GM12878 (cell line): ENCODE measurements at regions not wholly inside any gene's neighbourhood (a gene's known extent, or its start where the extent isn't known, plus 50 kb on each side); places are given as distances from the start of the nearest gene placed in this dataset.

Source experiments
- ATAC-seq: fragments of 200-7000 bp; cut with Tn5 transposase; 3 replicates; pipeline ENCODE4 v1.9.1; 2020; ENCODE audit warnings: mild to moderate bottlenecking, moderate library complexity
- BruUV-seq: library from RNA; stranded (reverse); fragments of 400-500 nt; replicated peaks from 2 replicates; lab custom pipeline; 2021; lab: Mats Ljungman, UMichigan
- CTCF ChIA-PET: fragments of 300-600 bp; sonication (Branson Sonifier 250); formaldehyde crosslinking; extraction: SDS; loops from one replicate; lab custom pipeline; 2021; ENCODE audit warnings: inconsistent platforms; lab: Yijun Ruan, JAX
- POLR2A ChIA-PET: fragments of 350-600 bp; formaldehyde crosslinking; extraction: SDS; loops from one replicate; lab custom pipeline; 2021; ENCODE audit warnings: inconsistent platforms; lab: Charles Lee
- RAD21 ChIA-PET: fragments of 300-600 bp; sonication (Branson Sonifier 250); formaldehyde crosslinking; loops from one replicate; lab custom pipeline; 2023; ENCODE audit warnings: antibody characterized with exemption; ENCODE audit not compliant: unreplicated experiment; lab: Charles Lee
- SMC1A ChIA-PET: fragments of 300-600 bp; sonication (Branson Sonifier 250); formaldehyde crosslinking; loops from one replicate; lab custom pipeline; 2023; ENCODE audit not compliant: unreplicated experiment, uncharacterized antibody; lab: Charles Lee
- DNase-seq: peaks from one replicate; pipeline ENCODE4 v3.0.0-alpha.2; 2011; ENCODE audit warnings: low read depth, low spot score
- FAIRE-seq: peaks from 3 replicates; lab custom pipeline; 2011; peaks lifted over from hg19 to GRCh38; lab: Jason Lieb, UNC
- H2AFZ ChIP-seq: 2 replicates; pipeline ENCODE4 v1.6.0; 2011; ENCODE audit warnings: low read depth, low read length, control low read depth; ENCODE audit not compliant: control insufficient read depth
- H3K27ac ChIP-seq: 2 replicates; pipeline ENCODE4 v1.5.1; 2011; ENCODE audit warnings: control low read depth; ENCODE audit not compliant: control insufficient read depth, insufficient read depth
- H3K27me3 ChIP-seq, 2 experiments: replicated peaks in 1 of 2; 2 replicates each; pipeline versions ENCODE4 v1.6.0 to v1.6.1; 2011; ENCODE audit warnings: low read length in 1 of 2; ENCODE audit not compliant: control insufficient read depth in 2 of 2, insufficient read depth in 2 of 2
- H3K36me3 ChIP-seq, 2 experiments: 2 replicates each; pipeline ENCODE4 v1.5.1; 2011; ENCODE audit warnings: low read length in 1 of 2; ENCODE audit not compliant: control insufficient read depth in 2 of 2, insufficient read depth in 2 of 2
- H3K4me1 ChIP-seq: 2 replicates; pipeline ENCODE4 v1.6.1; 2011; ENCODE audit warnings: mild to moderate bottlenecking, low read length, moderate library complexity, mixed read lengths; ENCODE audit not compliant: control insufficient read depth, insufficient read depth
- H3K4me2 ChIP-seq: 2 replicates; pipeline ENCODE4 v1.6.0; 2011; ENCODE audit warnings: control low read depth; ENCODE audit not compliant: control insufficient read depth, insufficient read depth
- H3K4me3 ChIP-seq: fragments of 200-600 bp; sonication (generic); 2 replicates; pipeline ENCODE4 v1.5.1; 2016
- H3K79me2 ChIP-seq: 2 replicates; pipeline ENCODE4 v1.6.0; 2011; ENCODE audit warnings: low read length; ENCODE audit not compliant: control insufficient read depth, insufficient read depth
- H3K9ac ChIP-seq: 2 replicates; pipeline ENCODE4 v1.8.0; 2011; ENCODE audit warnings: low read length, control low read depth, mixed read lengths; ENCODE audit not compliant: control insufficient read depth, insufficient read depth
- H3K9me3 ChIP-seq: replicated peaks from 3 replicates; pipeline ENCODE4 v1.5.1; 2011; ENCODE audit warnings: mild to moderate bottlenecking, low read length; ENCODE audit not compliant: control insufficient read depth, insufficient read depth
- H4K20me1 ChIP-seq: 2 replicates; pipeline ENCODE4 v1.6.0; 2011; ENCODE audit not compliant: control insufficient read depth, insufficient read depth
- ATF7 ChIP-seq: fragments of 450-650 bp; IDR thresholded peaks from 2 replicates; pipeline ENCODE4 v1.6.1; 2016; ENCODE audit warnings: low read depth, mild to moderate bottlenecking
- BHLHE40 ChIP-seq, 2 experiments: fragments of 450-650 bp in 1 of 2; IDR thresholded peaks; 2 replicates each; pipeline ENCODE4 v1.6.1; 2011 to 2017; ENCODE audit warnings: low read depth in 2 of 2, borderline replicate concordance in 1 of 2, improper control_type of control experiment in 1 of 2, low read length in 1 of 2, mild to moderate bottlenecking in 1 of 2
- CHD2 ChIP-seq: IDR thresholded peaks from 2 replicates; pipeline ENCODE4 v1.6.1; 2011; ENCODE audit warnings: low read depth, low read length, improper control_type of control experiment, borderline replicate concordance
- EED ChIP-seq: sonication (generic); IDR thresholded peaks from 2 replicates; pipeline ENCODE4 v1.6.1; 2016; ENCODE audit warnings: antibody characterized with exemption, low read depth
- FOXM1 ChIP-seq: IDR thresholded peaks from 2 replicates; pipeline ENCODE4 v1.6.1; 2012; ENCODE audit warnings: low read depth, mild to moderate bottlenecking, inconsistent platforms, low read length, moderate library complexity
- MXI1 ChIP-seq: fragments of 150-350 bp; IDR thresholded peaks from 2 replicates; pipeline ENCODE4 v1.6.1; 2011; ENCODE audit warnings: low read depth, mild to moderate bottlenecking, inconsistent platforms, low read length, improper control_type of control experiment
- NBN ChIP-seq: fragments of 450-650 bp; IDR thresholded peaks from 2 replicates; pipeline ENCODE4 v1.6.1; 2016
- NR2C1 ChIP-seq: fragments of 450-650 bp; IDR thresholded peaks from 2 replicates; pipeline ENCODE4 v1.6.1; 2017; ENCODE audit warnings: antibody characterized with exemption, mild to moderate bottlenecking, moderate library complexity
- SMAD5 ChIP-seq: IDR thresholded peaks from 2 replicates; pipeline ENCODE4 v1.6.1; 2016; ENCODE audit warnings: antibody characterized with exemption, low read depth
- TCF7 ChIP-seq: IDR thresholded peaks from 2 replicates; pipeline ENCODE4 v1.6.1; 2014; ENCODE audit warnings: antibody characterized with exemption, borderline replicate concordance
- ZNF24 ChIP-seq: fragments of 450-650 bp; IDR thresholded peaks from 2 replicates; pipeline ENCODE4 v1.6.1; 2017; ENCODE audit warnings: antibody characterized with exemption, mild to moderate bottlenecking
- ZNF274 ChIP-seq: IDR thresholded peaks from one replicate; pipeline ENCODE4 v1.8.0; 2011; ENCODE audit not compliant: insufficient read length, insufficient read depth
- WGBS: methylation state at CpG from one replicate; pipeline ENCODE4 v1.1.6; 2016; ENCODE audit warnings: low lambda C conversion rate; ENCODE audit not compliant: insufficient replicate concordance, insufficient coverage; ENCODE audit errors: missing lambda C conversion rate; 5-methylcytosine and 5-hydroxymethylcytosine counted together
- in situ Hi-C: fragments of 300-500 bp; cut with MboI; formaldehyde crosslinking; loops from 9 replicates; pipeline ENCODE4 v1.14.3; 2018; ENCODE audit warnings: mixed read lengths
- intact Hi-C: fragments of 100-400 bp; cut with micrococcal nuclease; formaldehyde crosslinking; loops from one replicate; pipeline ENCODE4 v1.14.2; 2022; ENCODE audit not compliant: unreplicated experiment

GRCh38 chr14:101284711-101285110, 276.6 kb upstream of the DIO3 start:
- intact Hi-C loops = no loop called here
- no peak overlapping the region for H3K9ac ChIP-seq
- ChIA-PET SMC1A (no interaction called here), CTCF (no interaction called here), POLR2A (no interaction called here), RAD21 (no interaction called here)
- H3K27ac ChIP-seq = no peak overlapping the region
- no peaks in the 10 kb centered on the region for H3K79me2 ChIP-seq
- H3K4me1 ChIP-seq = no peaks in the 10 kb centered on the region
- DNase-seq = no peak
- TF ChIP-seq NR2C1 (no peak), BHLHE40 (IDR thresholded peaks at IDR 0.05; ENCODE audit: borderline replicate concordance in 1 of 2, low read depth in 2 of 2, low read length in 1 of 2) (no peak), CHD2 (no peak), ZNF24 (no peak), SMAD5 (no peak), TCF7 (no peak), ATF7 (no peak), FOXM1 (no peak), EED (no peak), NBN (no peak), MXI1 (no peak), ZNF274 (no peak)
- in situ Hi-C loops = no loop called here
- no peak overlapping the region for H3K4me2 ChIP-seq
- no TSS peak for BruUV-seq
- H3K36me3 ChIP-seq = no peaks in the 10 kb centered on the region
- H2AFZ ChIP-seq = no peak overlapping the region
- WGBS = 42% methylated on average over 3 of the region's 3 CpGs
- H3K4me3 ChIP-seq = no peak overlapping the region
- no peaks in the 10 kb centered on the region for H3K9me3 ChIP-seq
- H3K27me3 ChIP-seq = no peaks in the 10 kb centered on the region
- no peak for FAIRE-seq
- no peaks in the 10 kb centered on the region for H4K20me1 ChIP-seq
- ATAC-seq = no peak
